ENCODE measurements at regions not wholly inside any gene's neighbourhood (a gene's known extent, or its start where the extent isn't known, plus 50 kb on each side); places are given as distances from the start of the nearest gene placed in this dataset.

GRCh38 chr4:151576627-151577026, 167.7 kb downstream of the FHIP1A start:
- Histone ChIP-seq H2AFZ (ENCODE audit: insufficient read depth, low read depth, low read length, poor library complexity, severe bottlenecking) (no peak overlapping the region), H3K27ac (ENCODE audit: low read depth in 1 of 2, low read length in 2 of 2) (no peak overlapping the region), H3K4me1 (ENCODE audit: control insufficient read depth in 1 of 2, insufficient read depth in 2 of 2, low read length in 2 of 2) (no peaks in the 10 kb centered on the region), H3K4me2 (replicated peaks; ENCODE audit: extremely low read depth, low read length, poor library complexity, severe bottlenecking) (no peak overlapping the region), H3K9ac (ENCODE audit: insufficient read depth, low read length, poor library complexity, severe bottlenecking) (no peak overlapping the region), H3K79me2 (ENCODE audit: insufficient read depth, low read length) (no peaks in the 10 kb centered on the region), H4K20me1 (ENCODE audit: insufficient read depth, low read length) (no peaks in the 10 kb centered on the region), H3K4me3 (replicated peaks in 1 of 3; ENCODE audit: low read depth in 2 of 3, low read length in 3 of 3) (no peak overlapping the region), H3K36me3 (replicated peaks in 1 of 2; ENCODE audit: control insufficient read depth in 1 of 2, insufficient read depth in 2 of 2, low read length in 2 of 2) (no peaks in the 10 kb centered on the region), H3K9me3 (replicated peaks in 1 of 2; ENCODE audit: control insufficient read depth in 1 of 2, insufficient read depth in 1 of 2, low read length in 2 of 2) (no peaks in the 10 kb centered on the region), H3K27me3 (ENCODE audit: control insufficient read depth in 2 of 2, insufficient read depth in 2 of 2, low read length in 2 of 2) (no peaks in the 10 kb centered on the region)
- Mint-ChIP-seq H3K4me1 (no peaks in the 10 kb centered on the region), H3K4me3 (no peak overlapping the region), H3K27ac (no peak overlapping the region), H3K9me3 (peaks cover 0 to 2% (median 0%) of the 10 kb centered on the region in 7 donors), H3K36me3 (no peaks in the 10 kb centered on the region), H3K27me3 (ENCODE audit: low read depth in 3 of 3) (peaks cover 2 to 8% (median 5%) of the 10 kb centered on the region in 3 donors)
- no CpG with 5 or more reads among the region's 1 CpG for WGBS (ENCODE audit: insufficient coverage)
- no peak for TF ChIP-seq CTCF (IDR thresholded peaks at IDR 0.05)
- intact Hi-C loops (cut with micrococcal nuclease) = no loop called here
- no peak for DNase-seq

- Mint-ChIP-seq H3K36me3 (no peaks in the 10 kb centered on the region), H3K27me3 (ENCODE audit: low read depth in 3 of 3) (peaks cover 3 to 15% (median 3%) of the 10 kb centered on the region in 3 donors), H3K9me3 (no peaks in the 10 kb centered on the region), H3K4me1 (no peaks in the 10 kb centered on the region), H3K4me3 (no peak overlapping the region), H3K27ac (no peak overlapping the region)
- Histone ChIP-seq H3K4me1 (ENCODE audit: control insufficient read depth in 1 of 2, insufficient read depth in 2 of 2, low read length in 2 of 2) (no peaks in the 10 kb centered on the region), H3K9ac (ENCODE audit: insufficient read depth, low read length, poor library complexity, severe bottlenecking) (no peak overlapping the region), H2AFZ (ENCODE audit: insufficient read depth, low read depth, low read length, poor library complexity, severe bottlenecking) (no peak overlapping the region), H3K27me3 (ENCODE audit: control insufficient read depth in 2 of 2, insufficient read depth in 2 of 2, low read length in 2 of 2) (peaks cover 0 to 2% of the 10 kb centered on the region in 2 donors), H3K36me3 (replicated peaks in 1 of 2; ENCODE audit: control insufficient read depth in 1 of 2, insufficient read depth in 2 of 2, low read length in 2 of 2) (no peaks in the 10 kb centered on the region), H3K4me3 (replicated peaks in 1 of 3; ENCODE audit: low read depth in 2 of 3, low read length in 3 of 3) (no peak overlapping the region), H3K27ac (ENCODE audit: low read depth in 1 of 2, low read length in 2 of 2) (no peak overlapping the region), H3K79me2 (ENCODE audit: insufficient read depth, low read length) (no peaks in the 10 kb centered on the region), H3K4me2 (replicated peaks; ENCODE audit: extremely low read depth, low read length, poor library complexity, severe bottlenecking) (no peak overlapping the region), H4K20me1 (ENCODE audit: insufficient read depth, low read length) (no peaks in the 10 kb centered on the region), H3K9me3 (replicated peaks in 1 of 2; ENCODE audit: control insufficient read depth in 1 of 2, insufficient read depth in 1 of 2, low read length in 2 of 2) (no peaks in the 10 kb centered on the region)
- TF ChIP-seq CTCF (IDR thresholded peaks at IDR 0.05) = no peak
- intact Hi-C loops (cut with micrococcal nuclease) = no loop called here
- DNase-seq = no peak
- 88% methylated on average over 1 of the region's 2 CpGs for WGBS (ENCODE audit: insufficient coverage)
Measured at GRCh38 chr4:151581570-151581969, 172.6 kb downstream of the FHIP1A start.

All from CD14-positive monocyte (primary cell).